Activated naive CD4-positive, alpha-beta T cell treated with anti-CD3 and anti-CD28 coated beads for 36 hours (primary cell): ENCODE measurements at regions not wholly inside any gene's neighbourhood (a gene's known extent, or its start where the extent isn't known, plus 50 kb on each side); places are given as distances from the start of the nearest gene placed in this dataset.
A peak's percentile ranks its signal among the peaks of the same experiment; 100 is the strongest.

ENCODE experiments used
- CTCF ChIA-PET: fragments of 350-600 bp; sonication (Branson Sonifier 250); formaldehyde crosslinking; loops from one replicate; lab custom pipeline; 2021; ENCODE audit warnings: antibody characterized with exemption; lab: Charles Lee
- DNase-seq: peaks from one replicate; pipeline ENCODE4 v3.0.0-alpha.2; 2020
- H3K27ac Mint-ChIP-seq: one replicate; pipeline ENCODE4 v1.8.0; 2021; ENCODE audit warnings: mild to moderate bottlenecking, mixed read lengths
- H3K27me3 Mint-ChIP-seq: one replicate; pipeline ENCODE4 v1.8.0; 2021; ENCODE audit warnings: low read depth, mixed read lengths
- H3K36me3 Mint-ChIP-seq: one replicate; pipeline ENCODE4 v1.8.0; 2021; ENCODE audit warnings: low read depth, mixed read lengths
- H3K4me1 Mint-ChIP-seq: one replicate; pipeline ENCODE4 v1.8.0; 2021; ENCODE audit warnings: low read depth, mixed read lengths
- H3K4me3 Mint-ChIP-seq: one replicate; pipeline ENCODE4 v1.8.0; 2021; ENCODE audit warnings: mild to moderate bottlenecking, moderate library complexity, mixed read lengths
- H3K9me3 Mint-ChIP-seq: one replicate; pipeline ENCODE4 v1.8.0; 2021; ENCODE audit warnings: mixed read lengths
- intact Hi-C: fragments of 100-400 bp; cut with micrococcal nuclease; formaldehyde crosslinking; loops from one replicate; pipeline ENCODE4 v1.15.1; 2023

- no peaks in the 10 kb centered on the region for H3K36me3 Mint-ChIP-seq
- intact Hi-C loops, result loop anchor here (1.0 to 5.0 kb wide), 4 partner anchors 8 to 652 kb away; partner anchors contain the start of gene PLPP6
- H3K9me3 Mint-ChIP-seq, result no peaks in the 10 kb centered on the region
- CTCF ChIA-PET, result interaction anchor here (0.6 to 3.6 kb wide), 2 partner anchors 12 to 172 kb away, joined by 3 to 13 read pairs; no protein-coding TSS in a partner anchor
- DNase-seq, result no peak
- H3K4me3 Mint-ChIP-seq, result no peak overlapping the region
- no peaks in the 10 kb centered on the region for H3K27me3 Mint-ChIP-seq
- H3K4me1 Mint-ChIP-seq, result peaks cover 47% of the 10 kb centered on the region
- H3K27ac Mint-ChIP-seq, result peak overlapping the region; percentile 93
These were observed 49.9 kb upstream of the JAK2 start for GRCh38 chr9:4935001-4935672.
